Activated CD4-positive, alpha-beta T cell treated with anti-CD3 and anti-CD28 coated beads, Interleukin-2, amount 10 ng/mL, durations not matched to agents 24 days and 14 days (primary cell): ENCODE measurements at regions not wholly inside any gene's neighbourhood (a gene's known extent, or its start where the extent isn't known, plus 50 kb on each side); places are given as distances from the start of the nearest gene placed in this dataset.

Experiments
- DNase-seq: peaks from one replicate; pipeline ENCODE4 v3.0.0; 2022
- H3K27ac Mint-ChIP-seq: one replicate; pipeline ENCODE4 v1.8.0; 2022; ENCODE audit warnings: mild to moderate bottlenecking, mixed read lengths
- H3K27me3 Mint-ChIP-seq: one replicate; pipeline ENCODE4 v1.8.0; 2022; ENCODE audit warnings: mixed read lengths
- H3K36me3 Mint-ChIP-seq: one replicate; pipeline ENCODE4 v1.8.0; 2022; ENCODE audit warnings: low read depth, mild to moderate bottlenecking, mixed read lengths
- H3K4me1 Mint-ChIP-seq: one replicate; pipeline ENCODE4 v1.8.0; 2021; ENCODE audit warnings: mixed read lengths
- H3K4me3 Mint-ChIP-seq: one replicate; pipeline ENCODE4 v1.8.0; 2022; ENCODE audit warnings: mild to moderate bottlenecking, moderate library complexity, mixed read lengths
- H3K9me3 Mint-ChIP-seq: one replicate; pipeline ENCODE4 v1.8.0; 2021; ENCODE audit warnings: mixed read lengths
- intact Hi-C: fragments of 100-400 bp; cut with micrococcal nuclease; formaldehyde crosslinking; loops from one replicate; pipeline ENCODE4 v1.15.1; 2023

DNA sequence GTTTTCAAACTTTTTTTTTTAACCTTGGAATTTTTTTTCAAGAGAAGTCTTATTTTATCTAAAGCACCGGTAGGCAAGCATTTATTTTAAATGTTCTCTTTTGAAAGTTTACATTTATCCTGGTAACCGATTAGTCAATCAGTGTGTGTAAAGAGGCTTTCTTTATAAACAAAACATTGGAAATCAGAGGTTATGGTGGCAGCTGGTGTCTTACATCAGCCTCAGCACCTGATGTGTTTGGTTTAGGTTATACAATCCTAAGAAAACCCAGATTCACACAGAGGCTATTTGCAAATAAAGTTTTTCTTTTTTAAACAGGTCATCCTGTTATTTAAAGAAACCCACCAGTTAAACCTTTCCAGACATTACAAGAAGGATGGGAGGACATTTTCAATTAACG, 173.3 kb upstream of the GDNF start:
- H3K36me3 Mint-ChIP-seq = no peaks in the 10 kb centered on the region
- no peak overlapping the region for H3K27ac Mint-ChIP-seq
- no peak for DNase-seq
- no peak overlapping the region for H3K4me3 Mint-ChIP-seq
- intact Hi-C loops = no loop called here
- H3K9me3 Mint-ChIP-seq = no peaks in the 10 kb centered on the region
- H3K4me1 Mint-ChIP-seq = no peaks in the 10 kb centered on the region
- H3K27me3 Mint-ChIP-seq = no peaks in the 10 kb centered on the region

DNA sequence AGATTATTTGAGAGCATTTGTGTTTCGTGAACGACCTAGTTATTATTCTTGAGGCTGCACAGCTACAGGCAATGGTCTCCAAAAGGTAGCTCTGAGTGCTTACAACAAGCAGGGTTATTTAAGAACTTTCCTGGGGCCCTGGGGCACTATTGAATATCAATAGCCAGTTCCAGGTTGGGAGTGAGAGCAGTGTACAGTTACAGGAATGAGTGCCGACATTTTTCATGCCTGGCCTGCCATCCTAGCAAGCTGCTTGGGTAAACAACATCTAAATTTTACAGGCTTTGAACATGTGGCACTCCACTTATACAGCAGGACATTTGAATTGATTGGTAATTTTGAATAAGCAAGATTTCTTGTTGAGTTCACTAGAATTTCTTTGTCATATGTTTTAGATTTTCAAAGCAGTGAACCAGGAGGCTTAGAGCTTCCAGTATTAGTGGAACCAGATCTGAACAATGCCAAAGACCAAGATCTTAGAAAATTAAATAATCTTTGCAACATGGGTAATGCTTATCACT, 171.9 kb upstream of the GDNF start:
- no peak for DNase-seq
- no peaks in the 10 kb centered on the region for H3K4me1 Mint-ChIP-seq
- H3K36me3 Mint-ChIP-seq = no peaks in the 10 kb centered on the region
- no peaks in the 10 kb centered on the region for H3K27me3 Mint-ChIP-seq
- intact Hi-C loops = no loop called here
- H3K9me3 Mint-ChIP-seq = no peaks in the 10 kb centered on the region
- H3K27ac Mint-ChIP-seq = no peak overlapping the region
- no peak overlapping the region for H3K4me3 Mint-ChIP-seq

DNA sequence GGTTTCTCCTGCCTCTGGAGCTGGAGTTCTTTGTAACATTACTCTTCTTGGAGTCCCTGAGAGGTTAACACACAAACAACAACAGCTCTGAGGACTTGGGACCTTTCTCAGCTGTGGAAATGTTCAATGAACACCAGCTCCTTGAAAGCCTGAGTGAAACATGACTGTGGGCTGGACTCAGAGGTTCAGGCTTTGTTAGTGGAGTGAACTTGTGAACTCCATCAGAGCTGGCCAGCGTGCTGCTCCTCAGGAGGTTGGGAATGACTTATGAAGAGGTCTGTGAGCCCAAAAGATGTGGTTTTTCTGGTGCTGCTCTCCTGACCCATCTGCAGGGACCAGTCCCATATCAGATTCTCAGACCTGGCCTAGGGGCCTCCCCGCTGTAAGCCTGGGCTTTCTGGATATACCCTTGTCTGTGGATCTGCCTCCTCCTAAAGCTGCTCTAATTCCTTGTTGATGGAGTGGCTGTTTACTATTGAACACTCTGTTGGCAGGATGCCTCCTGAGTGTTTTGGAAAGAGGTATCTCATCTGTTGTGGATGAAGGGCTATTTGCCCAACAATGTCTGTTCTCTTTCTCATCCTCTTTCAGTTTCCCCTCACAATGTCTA, 170.0 kb upstream of the GDNF start:
- Mint-ChIP-seq H3K4me1 (no peaks in the 10 kb centered on the region), H3K4me3 (no peak overlapping the region), H3K36me3 (no peaks in the 10 kb centered on the region), H3K27me3 (no peaks in the 10 kb centered on the region), H3K27ac (no peak overlapping the region), H3K9me3 (no peaks in the 10 kb centered on the region)
- no peak for DNase-seq
- intact Hi-C loops = no loop called here

DNA sequence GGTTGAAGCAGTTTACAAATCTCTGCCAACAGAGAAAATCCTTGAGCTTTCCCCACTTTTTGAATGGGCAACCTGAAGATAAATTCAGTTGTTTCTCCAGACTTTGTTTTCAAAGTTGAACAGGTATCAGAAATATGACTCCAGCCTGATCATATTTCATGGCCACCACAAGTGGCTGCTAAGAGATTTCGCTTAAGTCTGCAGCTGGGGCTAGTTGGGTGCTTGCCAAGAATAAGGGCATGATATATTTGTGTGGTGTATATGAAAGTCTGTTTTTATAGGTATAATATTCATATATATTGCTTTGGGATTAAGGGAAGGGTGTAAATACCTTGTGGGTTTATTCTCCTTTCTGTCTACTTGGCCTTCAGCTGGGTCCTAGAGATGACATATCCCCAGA, 168.4 kb upstream of the GDNF start:
- Mint-ChIP-seq H3K27me3 (no peaks in the 10 kb centered on the region), H3K9me3 (no peaks in the 10 kb centered on the region), H3K36me3 (no peaks in the 10 kb centered on the region), H3K4me1 (no peaks in the 10 kb centered on the region), H3K4me3 (no peak overlapping the region), H3K27ac (no peak overlapping the region)
- intact Hi-C loops = no loop called here
- DNase-seq = no peak

DNA sequence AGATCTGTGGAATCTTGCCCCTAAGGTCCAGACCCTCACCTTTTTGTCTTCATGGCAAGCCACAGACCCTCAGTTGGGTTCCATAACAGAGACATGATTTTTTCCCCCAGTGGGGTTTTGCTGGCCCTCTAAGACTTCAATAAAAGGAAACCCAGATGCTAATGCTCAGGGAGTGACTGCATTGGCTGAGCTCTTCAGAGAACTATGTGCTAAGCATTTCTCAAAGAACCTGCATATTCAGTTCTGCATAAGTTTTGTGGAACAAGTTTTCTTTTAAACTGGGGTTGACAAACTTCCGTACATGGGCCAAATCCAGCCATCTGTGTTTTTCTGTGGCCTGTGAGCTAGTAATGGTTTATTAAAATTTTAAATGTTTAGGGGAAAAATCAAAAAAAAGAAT, 159.8 kb upstream of the GDNF start:
- Mint-ChIP-seq H3K4me3 (no peak overlapping the region), H3K27ac (no peak overlapping the region), H3K36me3 (no peaks in the 10 kb centered on the region), H3K4me1 (no peaks in the 10 kb centered on the region), H3K27me3 (no peaks in the 10 kb centered on the region), H3K9me3 (no peaks in the 10 kb centered on the region)
- intact Hi-C loops = no loop called here
- DNase-seq = no peak

DNA sequence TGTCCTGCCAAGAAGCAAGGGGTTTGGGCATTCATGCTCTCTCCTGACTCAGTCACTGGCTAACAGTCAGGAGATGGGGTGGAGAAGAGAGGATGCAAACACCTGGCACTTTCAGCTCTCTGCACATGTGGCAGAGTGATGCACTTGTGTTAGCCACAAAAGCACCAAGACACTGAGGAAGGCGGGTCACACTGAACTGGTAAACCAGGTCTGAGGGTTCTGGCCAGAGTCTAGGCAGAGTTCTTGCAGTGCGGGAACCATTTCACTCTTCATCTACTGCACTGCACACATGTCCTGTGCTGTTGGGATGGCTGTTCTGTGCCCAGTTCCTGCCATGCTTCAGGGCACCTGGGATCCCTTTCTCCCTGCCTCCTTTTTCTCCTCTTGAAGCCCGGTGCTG, 157.1 kb upstream of the GDNF start:
- Mint-ChIP-seq H3K27me3 (no peaks in the 10 kb centered on the region), H3K4me3 (no peak overlapping the region), H3K36me3 (no peaks in the 10 kb centered on the region), H3K4me1 (no peaks in the 10 kb centered on the region), H3K9me3 (no peaks in the 10 kb centered on the region), H3K27ac (no peak overlapping the region)
- DNase-seq = no peak
- intact Hi-C loops = no loop called here

DNA sequence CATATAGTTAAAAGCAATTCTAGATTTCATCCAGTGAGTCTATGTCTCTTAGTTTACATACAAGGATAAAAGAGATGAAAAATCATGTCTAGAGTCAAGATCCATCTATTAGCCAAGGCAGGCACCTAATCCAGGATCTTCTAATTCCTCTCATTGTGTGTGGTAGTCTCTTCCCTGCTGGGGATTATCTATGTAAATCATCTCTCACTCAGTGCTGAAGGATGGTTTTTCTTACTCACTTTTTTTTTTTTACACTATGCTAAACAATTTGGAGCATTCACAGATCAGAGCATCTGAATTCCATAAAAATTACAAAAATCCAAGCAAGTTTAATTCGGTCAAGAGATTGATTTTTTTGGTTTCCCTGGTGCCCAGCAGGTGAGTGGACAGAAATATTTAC, 154.9 kb upstream of the GDNF start:
- DNase-seq = no peak
- no peaks in the 10 kb centered on the region for H3K9me3 Mint-ChIP-seq
- H3K4me3 Mint-ChIP-seq = no peak overlapping the region
- intact Hi-C loops = no loop called here
- H3K36me3 Mint-ChIP-seq = no peaks in the 10 kb centered on the region
- H3K27me3 Mint-ChIP-seq = no peaks in the 10 kb centered on the region
- no peaks in the 10 kb centered on the region for H3K4me1 Mint-ChIP-seq
- no peak overlapping the region for H3K27ac Mint-ChIP-seq

DNA sequence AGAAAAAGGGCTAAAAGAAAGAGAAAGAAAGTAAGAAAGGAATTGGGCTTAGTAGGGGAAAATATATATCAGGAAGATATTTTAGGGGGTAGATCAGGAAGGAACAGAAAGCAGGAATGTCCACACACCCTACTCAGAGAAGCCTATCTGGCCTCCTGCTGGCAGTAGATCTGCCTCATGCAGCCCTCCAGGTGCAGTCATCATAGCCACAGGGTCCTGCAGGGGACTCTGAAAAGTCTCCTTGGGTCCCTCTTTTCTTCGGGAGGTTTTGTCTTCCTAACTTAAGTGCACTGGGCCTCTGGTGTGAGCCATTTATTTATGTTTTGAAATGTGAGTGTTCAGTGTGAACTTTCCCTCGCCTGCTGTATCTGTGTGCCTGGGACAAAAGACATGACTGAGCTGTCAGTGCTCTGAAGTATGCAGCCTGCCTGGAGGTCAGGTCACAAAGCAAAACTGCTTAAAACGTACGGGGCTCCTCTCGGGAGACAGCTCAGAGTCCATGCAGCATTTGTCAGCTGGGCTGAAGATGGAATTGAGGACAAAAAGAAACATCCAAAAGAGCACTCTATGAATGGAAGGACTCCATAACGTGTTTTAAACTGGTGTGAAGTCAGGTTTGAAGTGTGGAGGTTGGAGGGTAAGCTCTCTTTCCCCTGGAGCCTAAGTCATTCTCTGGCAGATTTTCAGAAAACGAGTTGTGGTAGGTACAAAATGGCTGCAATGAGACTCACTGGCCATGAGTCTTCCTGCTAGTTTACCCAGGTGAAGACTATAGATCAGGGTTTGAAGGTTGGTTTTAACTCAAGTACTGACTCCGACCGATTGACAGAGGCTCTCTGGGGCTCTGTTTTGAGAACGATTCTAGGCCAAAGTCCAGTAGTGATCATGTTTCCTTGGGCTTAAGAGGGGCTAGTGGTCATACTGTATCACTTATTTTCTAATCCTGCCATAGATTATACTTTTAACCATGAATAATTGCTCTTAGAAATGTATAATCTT, 151.8 kb upstream of the GDNF start:
- Mint-ChIP-seq H3K36me3 (no peaks in the 10 kb centered on the region), H3K9me3 (no peaks in the 10 kb centered on the region), H3K4me3 (no peak overlapping the region), H3K27ac (no peak overlapping the region), H3K4me1 (no peaks in the 10 kb centered on the region), H3K27me3 (no peaks in the 10 kb centered on the region)
- intact Hi-C loops = no loop called here
- DNase-seq = no peak

DNA sequence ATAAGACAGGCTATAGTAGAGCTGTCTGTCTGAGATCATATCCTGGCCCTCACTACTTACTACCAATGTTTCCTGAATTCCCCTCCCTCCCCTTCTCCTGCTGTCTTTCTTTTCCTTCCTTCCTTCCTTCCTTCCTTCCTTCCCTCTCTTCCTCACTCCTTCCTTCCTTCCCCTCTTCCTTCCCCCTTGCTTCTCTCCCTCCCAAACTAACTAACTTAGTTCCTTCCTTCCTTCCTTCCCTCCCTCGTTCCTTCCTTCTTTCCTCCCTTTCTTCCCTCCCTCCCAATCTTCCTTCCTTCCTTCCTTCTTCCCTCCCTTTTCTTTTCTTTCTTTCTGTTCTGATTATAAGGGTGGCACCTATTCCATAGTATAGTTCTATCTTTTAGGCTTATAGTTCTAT, 150.0 kb upstream of the GDNF start:
- H3K4me1 Mint-ChIP-seq = no peaks in the 10 kb centered on the region
- intact Hi-C loops = no loop called here
- no peaks in the 10 kb centered on the region for H3K27me3 Mint-ChIP-seq
- DNase-seq = no peak
- no peaks in the 10 kb centered on the region for H3K9me3 Mint-ChIP-seq
- no peaks in the 10 kb centered on the region for H3K36me3 Mint-ChIP-seq
- H3K4me3 Mint-ChIP-seq = no peak overlapping the region
- no peak overlapping the region for H3K27ac Mint-ChIP-seq

DNA sequence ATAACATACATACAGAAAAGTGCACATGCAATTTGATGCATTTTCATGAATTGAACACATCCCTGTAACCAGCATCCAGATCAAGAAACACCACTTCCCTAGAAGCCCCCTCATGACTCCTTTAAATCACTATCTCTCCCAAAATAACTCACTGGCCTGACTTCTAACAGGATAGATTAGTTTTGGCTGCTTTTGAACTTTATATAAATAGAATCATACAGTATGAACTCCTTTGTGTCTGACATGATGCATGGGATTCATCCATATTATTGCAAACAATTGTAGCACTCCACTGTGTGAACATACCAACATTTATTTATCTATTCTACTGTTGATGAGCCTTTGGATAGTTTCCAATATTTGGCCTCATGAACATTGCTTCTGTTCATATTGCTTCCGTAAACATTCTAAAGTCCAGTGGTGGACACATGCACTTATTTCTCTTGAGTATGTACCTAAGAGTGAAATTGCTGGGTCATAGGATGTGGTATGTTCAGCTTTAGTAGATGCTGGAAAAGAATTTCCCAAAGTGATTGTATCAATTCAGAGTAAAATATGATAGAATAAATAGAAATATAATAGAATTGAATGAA, 148.7 kb upstream of the GDNF start:
- Mint-ChIP-seq H3K36me3 (no peaks in the 10 kb centered on the region), H3K9me3 (no peaks in the 10 kb centered on the region), H3K4me1 (no peaks in the 10 kb centered on the region), H3K4me3 (no peak overlapping the region), H3K27ac (no peak overlapping the region), H3K27me3 (no peaks in the 10 kb centered on the region)
- intact Hi-C loops = no loop called here
- no peak for DNase-seq

DNA sequence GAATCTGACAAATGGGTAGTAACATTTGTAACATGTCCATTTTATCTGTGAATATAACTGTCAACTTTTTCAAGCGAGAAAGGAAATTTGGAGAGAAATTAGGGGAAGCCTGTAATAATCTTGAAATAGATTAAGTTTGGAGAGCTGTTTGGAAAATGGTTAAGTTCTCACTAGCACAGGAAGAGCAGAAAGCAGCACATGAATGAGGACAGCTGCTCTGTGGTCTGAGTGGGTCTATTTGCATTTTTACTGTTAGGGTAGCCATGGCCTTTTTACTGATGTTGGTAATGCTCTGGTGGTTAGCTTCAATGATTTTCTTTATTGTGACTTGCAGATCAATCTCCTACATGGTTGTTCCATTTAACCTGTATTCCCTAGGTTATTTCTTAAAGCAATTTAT, 144.5 kb upstream of the GDNF start:
- Mint-ChIP-seq H3K27me3 (no peaks in the 10 kb centered on the region), H3K4me3 (no peak overlapping the region), H3K9me3 (no peaks in the 10 kb centered on the region), H3K27ac (no peak overlapping the region), H3K4me1 (no peaks in the 10 kb centered on the region), H3K36me3 (no peaks in the 10 kb centered on the region)
- no peak for DNase-seq
- intact Hi-C loops = no loop called here

DNA sequence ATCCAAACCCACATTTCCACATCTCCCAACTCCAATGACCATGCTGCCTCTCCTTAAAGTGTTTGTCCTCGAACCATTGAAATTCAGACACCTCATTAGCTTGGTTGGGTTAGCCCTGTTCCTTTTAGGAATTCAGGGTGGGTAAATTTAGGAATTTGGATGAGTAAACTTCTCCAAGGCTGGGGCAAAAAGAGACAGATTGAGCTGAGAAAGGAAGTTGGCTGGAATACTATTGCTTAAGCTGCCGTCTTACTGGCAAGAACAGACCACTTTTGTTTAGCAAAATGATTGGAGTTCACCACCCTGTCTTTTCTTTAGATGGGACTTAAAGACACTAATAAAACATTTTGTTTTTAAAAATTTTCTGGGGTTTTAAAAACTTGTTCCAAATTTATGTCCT, 143.6 kb upstream of the GDNF start:
- DNase-seq = no peak
- Mint-ChIP-seq H3K27me3 (no peaks in the 10 kb centered on the region), H3K4me3 (no peak overlapping the region), H3K36me3 (no peaks in the 10 kb centered on the region), H3K9me3 (no peaks in the 10 kb centered on the region), H3K4me1 (no peaks in the 10 kb centered on the region), H3K27ac (no peak overlapping the region)
- intact Hi-C loops = no loop called here

DNA sequence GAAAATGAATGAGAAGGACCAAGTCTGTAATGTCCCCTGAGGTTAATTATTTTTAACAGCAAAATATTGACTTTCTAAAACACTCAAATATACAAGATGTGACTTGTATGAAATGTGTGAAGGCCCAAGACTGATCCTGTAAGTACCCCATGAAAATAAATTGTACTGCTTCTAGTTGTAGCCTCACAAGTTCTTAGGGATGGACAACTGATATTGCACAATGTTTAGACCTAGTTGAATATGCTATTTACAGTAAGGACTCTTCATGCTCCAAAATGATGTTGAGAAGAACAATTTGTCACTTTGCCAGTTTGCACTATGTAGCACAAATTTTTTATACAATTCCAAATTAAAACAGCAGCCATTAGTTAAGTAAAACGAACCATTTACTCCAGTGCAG, 139.7 kb upstream of the GDNF start:
- Mint-ChIP-seq H3K36me3 (no peaks in the 10 kb centered on the region), H3K9me3 (no peaks in the 10 kb centered on the region), H3K27ac (no peak overlapping the region), H3K4me1 (no peaks in the 10 kb centered on the region), H3K27me3 (peaks cover 2% of the 10 kb centered on the region), H3K4me3 (no peak overlapping the region)
- intact Hi-C loops = no loop called here
- DNase-seq = no peak

DNA sequence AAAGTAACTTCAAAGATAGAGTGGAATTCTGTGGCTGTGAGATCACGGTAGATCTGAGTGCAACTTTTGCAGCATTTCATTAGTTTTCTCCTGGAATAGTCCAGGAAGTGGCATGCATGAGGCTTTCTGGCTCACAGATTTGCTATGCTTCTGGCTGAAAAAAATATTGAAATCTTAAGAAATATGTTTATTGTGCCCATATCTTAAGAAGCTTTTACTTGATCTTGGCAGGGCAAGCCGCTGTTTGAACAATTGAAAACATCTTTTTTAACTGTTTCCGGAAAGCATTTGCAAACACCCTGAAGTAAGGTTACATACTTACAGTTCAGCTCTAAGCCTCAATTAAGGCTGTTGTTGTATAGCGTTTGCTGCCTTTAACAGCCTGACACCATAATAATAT, 135.7 kb upstream of the GDNF start:
- Mint-ChIP-seq H3K4me3 (no peak overlapping the region), H3K36me3 (no peaks in the 10 kb centered on the region), H3K27ac (no peak overlapping the region), H3K4me1 (no peaks in the 10 kb centered on the region), H3K27me3 (peaks cover 3% of the 10 kb centered on the region), H3K9me3 (no peaks in the 10 kb centered on the region)
- no peak for DNase-seq
- intact Hi-C loops = no loop called here
